Neutrophil (primary cell): ENCODE measurements at regions not wholly inside any gene's neighbourhood (a gene's known extent, or its start where the extent isn't known, plus 50 kb on each side); places are given as distances from the start of the nearest gene placed in this dataset.

Experiments
- H3K27ac ChIP-seq: fragments of 200-600 bp; sonication (generic); 2 replicates; pipeline ENCODE4 v1.5.1; 2016; ENCODE audit warnings: mild to moderate bottlenecking, moderate library complexity
- H3K27me3 ChIP-seq: fragments of 200-600 bp; sonication (generic); 2 replicates; pipeline ENCODE4 v1.6.0; 2016; ENCODE audit warnings: mild to moderate bottlenecking
- H3K36me3 ChIP-seq: fragments of 200-600 bp; sonication (generic); 2 replicates; pipeline ENCODE4 v1.5.1; 2017
- H3K4me1 ChIP-seq, 2 experiments: fragments of 200-600 bp in 1 of 2; sonication (generic) in 1 of 2; 1 replicate in 1 of 2; 2 replicates in 1 of 2; pipeline versions ENCODE4 v1.5.1 to v1.6.1; 2013 to 2016; ENCODE audit warnings: low read depth in 1 of 2, low read length in 1 of 2, mild to moderate bottlenecking in 1 of 2, moderate library complexity in 1 of 2; ENCODE audit not compliant: control insufficient read depth in 1 of 2, insufficient read depth in 1 of 2
- H3K4me3 ChIP-seq, 2 experiments: fragments of 200-600 bp in 1 of 2; sonication (generic) in 1 of 2; 1 replicate in 1 of 2; 2 replicates in 1 of 2; pipeline ENCODE4 v1.5.1; 2013 to 2016; ENCODE audit warnings: low read depth in 1 of 2, low read length in 1 of 2, mild to moderate bottlenecking in 1 of 2, moderate library complexity in 1 of 2
- H3K9me3 ChIP-seq: fragments of 200-600 bp; sonication (generic); 2 replicates; pipeline ENCODE4 v1.5.1; 2016
- CTCF ChIP-seq: fragments of 200-600 bp; sonication (generic); IDR thresholded peaks from 2 replicates; pipeline ENCODE4 v1.5.1; 2016; ENCODE audit warnings: antibody characterized with exemption

- Histone ChIP-seq H3K4me3 (no peak overlapping the region), H3K9me3 (no peaks in the 10 kb centered on the region), H3K27me3 (peaks cover 21% of the 10 kb centered on the region), H3K4me1 (no peaks in the 10 kb centered on the region), H3K27ac (no peak overlapping the region), H3K36me3 (no peaks in the 10 kb centered on the region)
- no peak for TF ChIP-seq CTCF
Observed at GRCh38 chr6:41452763-41453162, 93.4 kb upstream of the FOXP4 start.

- Histone ChIP-seq H3K27me3 (peaks cover 24% of the 10 kb centered on the region), H3K4me1 (no peaks in the 10 kb centered on the region), H3K27ac (no peak overlapping the region), H3K9me3 (no peaks in the 10 kb centered on the region), H3K36me3 (no peaks in the 10 kb centered on the region), H3K4me3 (no peak overlapping the region)
- no peak for TF ChIP-seq CTCF
Observed at GRCh38 chr6:41453244-41453643, 92.9 kb upstream of the FOXP4 start.

- no peaks in the 10 kb centered on the region for H3K4me1 ChIP-seq
- no peak for TF ChIP-seq CTCF
- H3K4me3 ChIP-seq = no peak overlapping the region
- no peaks in the 10 kb centered on the region for H3K9me3 ChIP-seq
- no peaks in the 10 kb centered on the region for H3K36me3 ChIP-seq
- H3K27ac ChIP-seq = no peak overlapping the region
- peaks cover 29% of the 10 kb centered on the region for H3K27me3 ChIP-seq
Observed at GRCh38 chr6:41454189-41454789, 91.9 kb upstream of the FOXP4 start.

GRCh38 chr6:41455410-41455809 is 90.8 kb upstream of the FOXP4 start:
- Histone ChIP-seq H3K9me3 (no peaks in the 10 kb centered on the region), H3K4me3 (no peak overlapping the region), H3K27ac (no peak overlapping the region), H3K27me3 (peaks cover 38% of the 10 kb centered on the region), H3K36me3 (no peaks in the 10 kb centered on the region), H3K4me1 (no peaks in the 10 kb centered on the region)
- TF ChIP-seq CTCF = no peak

GRCh38 chr6:41455818-41456217 is 90.4 kb upstream of the FOXP4 start:
- no peak overlapping the region for H3K4me3 ChIP-seq
- H3K27me3 ChIP-seq = peaks cover 39% of the 10 kb centered on the region
- H3K9me3 ChIP-seq = no peaks in the 10 kb centered on the region
- H3K27ac ChIP-seq = no peak overlapping the region
- no peaks in the 10 kb centered on the region for H3K36me3 ChIP-seq
- TF ChIP-seq CTCF = no peak
- no peaks in the 10 kb centered on the region for H3K4me1 ChIP-seq

- no peak overlapping the region for H3K4me3 ChIP-seq
- no peaks in the 10 kb centered on the region for H3K36me3 ChIP-seq
- H3K27me3 ChIP-seq = peaks cover 48% of the 10 kb centered on the region
Observed at GRCh38 chr6:41457303-41457670, 88.9 kb upstream of the FOXP4 start.

More at GRCh38 chr6:41457303-41457670, 88.9 kb upstream of the FOXP4 start:
- H3K4me1 ChIP-seq = no peaks in the 10 kb centered on the region
- TF ChIP-seq CTCF = no peak
- no peaks in the 10 kb centered on the region for H3K9me3 ChIP-seq
- H3K27ac ChIP-seq = no peak overlapping the region
